ENCODE measurements at regions not wholly inside any gene's neighbourhood (a gene's known extent, or its start where the extent isn't known, plus 50 kb on each side); places are given as distances from the start of the nearest gene placed in this dataset.

DNA sequence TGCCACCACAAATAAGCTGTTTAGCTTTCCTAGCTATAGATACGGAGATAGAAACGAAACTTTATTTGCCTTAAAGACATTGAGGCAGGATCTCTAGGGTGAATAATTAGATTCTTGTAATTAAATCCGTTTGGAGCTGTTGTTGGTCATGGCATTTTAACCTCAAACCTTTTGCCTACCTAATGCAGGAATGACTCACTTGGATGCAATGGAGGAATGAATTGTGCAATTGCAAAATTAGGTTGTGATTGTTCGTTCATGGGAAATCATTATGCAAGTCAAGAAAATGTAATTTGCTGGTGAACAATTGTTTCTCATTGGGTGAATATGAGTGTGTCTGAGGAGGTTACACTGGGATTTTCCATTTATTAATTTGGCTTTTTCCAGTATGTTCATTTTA, 703.5 kb downstream of the GATA3 start:
- no peak for ATAC-seq
- Histone ChIP-seq H3K4me1 (ENCODE audit: low read depth) (no peaks in the 10 kb centered on the region), H3K4me3 (no peak overlapping the region), H3K9me3 (no peaks in the 10 kb centered on the region), H3K36me3 (ENCODE audit: low read depth) (no peaks in the 10 kb centered on the region)
- TF ChIP-seq, protein P1, sequence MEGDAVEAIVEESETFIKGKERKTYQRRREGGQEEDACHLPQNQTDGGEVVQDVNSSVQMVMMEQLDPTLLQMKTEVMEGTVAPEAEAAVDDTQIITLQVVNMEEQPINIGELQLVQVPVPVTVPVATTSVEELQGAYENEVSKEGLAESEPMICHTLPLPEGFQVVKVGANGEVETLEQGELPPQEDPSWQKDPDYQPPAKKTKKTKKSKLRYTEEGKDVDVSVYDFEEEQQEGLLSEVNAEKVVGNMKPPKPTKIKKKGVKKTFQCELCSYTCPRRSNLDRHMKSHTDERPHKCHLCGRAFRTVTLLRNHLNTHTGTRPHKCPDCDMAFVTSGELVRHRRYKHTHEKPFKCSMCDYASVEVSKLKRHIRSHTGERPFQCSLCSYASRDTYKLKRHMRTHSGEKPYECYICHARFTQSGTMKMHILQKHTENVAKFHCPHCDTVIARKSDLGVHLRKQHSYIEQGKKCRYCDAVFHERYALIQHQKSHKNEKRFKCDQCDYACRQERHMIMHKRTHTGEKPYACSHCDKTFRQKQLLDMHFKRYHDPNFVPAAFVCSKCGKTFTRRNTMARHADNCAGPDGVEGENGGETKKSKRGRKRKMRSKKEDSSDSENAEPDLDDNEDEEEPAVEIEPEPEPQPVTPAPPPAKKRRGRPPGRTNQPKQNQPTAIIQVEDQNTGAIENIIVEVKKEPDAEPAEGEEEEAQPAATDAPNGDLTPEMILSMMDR (IDR thresholded peaks at IDR 0.05): no peak
- intact Hi-C loops (cut with DNase I, micrococcal nuclease): no loop called here
- no peak for DNase-seq

DNA sequence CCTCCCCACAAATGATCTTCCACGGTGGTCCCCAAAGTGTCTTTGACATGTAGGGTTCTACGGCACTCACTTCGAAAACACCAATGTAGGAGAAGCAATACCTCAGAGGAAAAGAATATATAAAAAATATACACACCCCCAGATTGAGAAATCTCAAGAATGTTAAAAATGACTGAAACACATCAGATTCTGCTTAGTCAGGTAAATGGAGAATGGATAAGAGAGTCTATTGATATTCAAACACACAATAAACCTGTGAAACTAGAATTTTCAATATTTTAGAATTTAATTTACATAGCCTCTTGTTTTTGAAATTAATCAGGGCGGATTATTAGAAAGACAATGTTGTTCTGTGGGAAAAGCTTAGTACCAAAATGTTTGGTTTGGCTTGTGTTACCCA, 712.4 kb downstream of the GATA3 start:
- DNase-seq: no peak
- no peak for ATAC-seq
- intact Hi-C loops (cut with DNase I, micrococcal nuclease): no loop called here

DNA sequence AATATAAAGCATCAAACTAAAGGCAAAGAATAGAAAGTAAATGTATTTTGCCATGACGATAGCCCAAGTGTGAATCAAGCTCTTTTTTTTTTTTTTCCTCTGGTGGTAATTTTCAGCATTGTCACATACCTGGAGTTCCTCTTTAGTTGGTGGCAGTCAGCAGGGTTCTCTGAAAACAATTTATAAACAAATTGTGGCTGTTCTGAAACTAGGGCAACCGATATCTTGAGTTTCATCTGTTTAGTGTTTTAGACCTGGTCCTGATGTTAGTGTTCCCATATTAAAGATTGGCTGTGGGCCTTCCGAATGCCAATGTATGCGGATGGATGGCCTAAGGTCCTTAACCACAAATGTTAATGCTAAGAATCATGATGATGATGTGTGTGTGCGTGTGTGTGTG, 713.1 kb downstream of the GATA3 start:
- ATAC-seq: no peak
- intact Hi-C loops (cut with DNase I, micrococcal nuclease): no loop called here
- no peaks in the 10 kb centered on the region for H3K9me3 ChIP-seq

More for the DNA sequence above, 712.4 kb downstream of the GATA3 start:
- Histone ChIP-seq H3K9me3 (no peaks in the 10 kb centered on the region), H3K4me1 (ENCODE audit: low read depth) (no peaks in the 10 kb centered on the region), H3K4me3 (no peak overlapping the region), H3K36me3 (ENCODE audit: low read depth) (no peaks in the 10 kb centered on the region)
- TF ChIP-seq, protein P1 (IDR thresholded peaks at IDR 0.05): no peak

DNA sequence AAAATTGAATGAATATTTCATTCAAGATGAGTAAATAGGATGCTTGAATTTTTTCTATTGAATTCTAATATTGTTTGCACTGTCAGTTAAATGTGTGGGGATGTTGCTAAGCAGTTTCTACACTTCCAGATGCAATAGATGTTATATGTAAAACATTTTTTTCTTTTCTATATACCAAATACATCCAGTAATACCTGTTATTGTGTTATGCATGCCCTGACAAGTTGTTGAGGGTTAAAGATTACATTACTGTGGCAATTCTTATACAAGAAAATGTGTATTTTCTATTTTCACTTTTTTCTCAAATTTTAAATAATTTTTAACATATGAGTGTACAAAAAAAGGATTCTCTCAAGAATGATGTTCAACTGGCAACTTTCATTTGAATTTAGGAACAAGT, 713.9 kb downstream of the GATA3 start:
- Histone ChIP-seq H3K4me1 (ENCODE audit: low read depth) (no peaks in the 10 kb centered on the region), H3K4me3 (no peak overlapping the region), H3K9me3 (no peaks in the 10 kb centered on the region), H3K36me3 (ENCODE audit: low read depth) (no peaks in the 10 kb centered on the region)
- DNase-seq (no peak), ATAC-seq (no peak)
- intact Hi-C loops (cut with DNase I, micrococcal nuclease): no loop called here
- TF ChIP-seq, protein P1 (IDR thresholded peaks at IDR 0.05): no peak

More for the DNA sequence above, 713.1 kb downstream of the GATA3 start:
- DNase-seq: no peak
- TF ChIP-seq, protein P1 (IDR thresholded peaks at IDR 0.05): no peak
- no peak overlapping the region for H3K4me3 ChIP-seq
- no peaks in the 10 kb centered on the region for H3K36me3 ChIP-seq (ENCODE audit: low read depth)
- H3K4me1 ChIP-seq (ENCODE audit: low read depth): no peaks in the 10 kb centered on the region

DNA sequence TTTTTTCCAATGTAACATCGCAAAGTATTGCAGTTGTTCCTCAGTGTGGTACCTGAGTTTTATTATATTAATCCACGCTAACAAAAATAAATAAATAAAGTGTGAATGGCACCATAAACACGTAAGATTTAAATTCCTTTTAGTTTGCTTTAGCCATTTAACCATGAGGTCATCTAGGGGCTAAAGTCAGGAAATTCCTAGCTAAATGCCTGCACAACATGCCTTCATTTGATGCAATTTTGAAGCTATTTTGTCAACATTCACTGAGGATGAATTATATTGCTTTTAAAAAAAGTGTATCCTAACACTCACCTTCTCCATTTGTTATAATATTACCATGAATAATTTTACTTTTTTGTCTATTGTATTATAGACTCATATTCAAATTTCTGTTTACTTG, 714.4 kb downstream of the GATA3 start:
- Histone ChIP-seq H3K9me3 (no peaks in the 10 kb centered on the region), H3K4me3 (no peak overlapping the region), H3K36me3 (ENCODE audit: low read depth) (no peaks in the 10 kb centered on the region), H3K4me1 (ENCODE audit: low read depth) (no peaks in the 10 kb centered on the region)
- TF ChIP-seq, protein P1 (IDR thresholded peaks at IDR 0.05): no peak
- intact Hi-C loops (cut with DNase I, micrococcal nuclease): no loop called here
- ATAC-seq: no peak
- no peak for DNase-seq

DNA sequence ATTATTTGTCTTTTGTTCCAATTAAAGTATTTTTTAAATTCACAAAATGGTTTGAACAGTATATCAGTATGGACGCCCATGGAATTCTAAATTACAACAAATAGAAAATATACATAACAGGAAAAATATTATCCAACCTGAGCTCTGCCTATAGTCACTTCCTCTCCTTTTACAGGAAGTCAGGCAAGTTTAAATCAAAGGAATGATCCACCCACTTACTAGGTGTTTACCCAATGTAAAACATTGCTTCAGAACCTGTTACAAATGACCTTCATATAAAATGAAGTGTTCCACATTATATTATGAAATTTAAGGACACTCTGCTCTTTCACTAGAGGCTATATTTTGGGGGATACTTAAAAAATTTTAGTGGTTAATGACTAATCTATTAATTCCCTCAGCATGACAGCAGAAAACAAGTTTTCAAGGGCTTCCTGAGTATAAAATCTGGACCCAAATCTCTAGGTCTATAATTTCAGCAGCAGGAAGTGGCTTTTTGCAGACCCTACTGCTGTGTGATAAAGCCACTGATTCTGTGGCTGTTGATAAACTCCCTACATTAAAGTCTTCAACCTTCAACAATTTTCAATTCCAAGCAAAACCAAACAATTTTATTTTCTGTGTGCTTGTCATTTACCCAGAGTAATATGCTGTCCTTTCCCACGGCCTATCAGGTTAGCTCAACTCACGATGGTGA, 722.6 kb downstream of the GATA3 start:
- TF ChIP-seq, protein P1 (IDR thresholded peaks at IDR 0.05): no peak
- intact Hi-C loops (cut with DNase I, micrococcal nuclease): no loop called here

More for the DNA sequence above, 722.6 kb downstream of the GATA3 start:
- no peaks in the 10 kb centered on the region for H3K4me1 ChIP-seq (ENCODE audit: low read depth)
- no peak for ATAC-seq
- H3K9me3 ChIP-seq: no peaks in the 10 kb centered on the region
- no peak for DNase-seq
- no peak overlapping the region for H3K4me3 ChIP-seq
- no peaks in the 10 kb centered on the region for H3K36me3 ChIP-seq (ENCODE audit: low read depth)

Measured in mucosa of descending colon (tissue), 3 donors.